ENCODE measurements at regions not wholly inside any gene's neighbourhood (a gene's known extent, or its start where the extent isn't known, plus 50 kb on each side); places are given as distances from the start of the nearest gene placed in this dataset.
"Not testable (repeated sequence)": the region's sequence is repeated elsewhere in the genome, so short reads cannot be mapped to it uniquely, and the experiment has no call there.

DNA sequence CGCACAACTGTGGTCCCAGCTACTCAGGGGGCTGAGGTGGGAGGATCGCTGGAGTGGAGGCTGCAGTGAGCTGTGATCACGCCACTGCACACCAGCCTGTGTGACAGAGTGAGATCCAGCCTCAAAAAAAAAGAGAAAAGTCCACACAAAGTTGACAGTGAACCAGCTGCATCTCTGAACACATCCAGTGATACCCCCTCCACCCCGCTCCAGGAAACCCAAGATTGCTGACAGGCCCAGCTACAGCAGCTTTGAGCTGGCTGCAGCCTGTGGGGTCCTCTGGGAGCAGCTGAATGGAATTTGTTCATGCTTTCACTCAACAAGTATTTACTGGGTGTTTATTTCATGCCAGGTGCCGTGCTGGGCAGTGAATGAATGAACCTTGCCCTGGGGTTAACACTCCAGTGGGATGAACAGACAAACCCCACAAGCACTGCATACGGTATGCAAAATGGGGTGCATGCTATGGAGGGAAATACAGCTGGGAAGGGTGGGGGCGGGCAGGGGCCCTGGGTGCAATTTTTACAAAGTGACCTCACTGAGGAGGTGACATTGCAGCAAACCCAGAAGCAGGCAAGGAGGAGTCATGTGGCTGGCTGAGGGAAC is 170.9 kb downstream of the GOSR1 start:
- TF ChIP-seq, protein P1, sequence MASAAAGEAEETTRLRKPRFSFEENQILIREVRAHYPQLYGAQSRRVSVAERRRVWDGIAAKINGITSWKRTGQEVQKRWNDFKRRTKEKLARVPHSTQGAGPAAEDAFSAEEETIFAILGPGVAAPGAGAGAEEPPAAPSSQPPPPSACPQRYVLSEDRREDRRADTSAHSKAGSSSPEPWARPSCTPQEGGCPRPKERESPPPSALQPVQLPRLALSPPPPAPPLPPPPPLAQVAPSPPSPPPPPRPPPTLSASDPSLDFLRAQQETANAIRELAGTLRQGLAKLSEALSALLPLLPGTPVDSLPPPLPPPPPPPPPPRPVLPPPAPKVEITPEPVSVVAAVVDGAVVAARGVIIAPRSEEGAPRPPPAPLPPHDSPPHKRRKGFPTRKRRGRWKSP (CRISPR knock-in tag; IDR thresholded peaks at IDR 0.05): not testable (repeated sequence)
- not testable (repeated sequence) for TF ChIP-seq NFRKB (IDR thresholded peaks at IDR 0.05); YEATS2 (CRISPR knock-in tag; IDR thresholded peaks at IDR 0.05; ENCODE audit: borderline replicate concordance)
- TF ChIP-seq, protein P2, sequence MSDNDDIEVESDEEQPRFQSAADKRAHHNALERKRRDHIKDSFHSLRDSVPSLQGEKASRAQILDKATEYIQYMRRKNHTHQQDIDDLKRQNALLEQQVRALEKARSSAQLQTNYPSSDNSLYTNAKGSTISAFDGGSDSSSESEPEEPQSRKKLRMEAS (IDR thresholded peaks at IDR 0.05): not testable (repeated sequence)
- TF ChIP-seq, protein P3, sequence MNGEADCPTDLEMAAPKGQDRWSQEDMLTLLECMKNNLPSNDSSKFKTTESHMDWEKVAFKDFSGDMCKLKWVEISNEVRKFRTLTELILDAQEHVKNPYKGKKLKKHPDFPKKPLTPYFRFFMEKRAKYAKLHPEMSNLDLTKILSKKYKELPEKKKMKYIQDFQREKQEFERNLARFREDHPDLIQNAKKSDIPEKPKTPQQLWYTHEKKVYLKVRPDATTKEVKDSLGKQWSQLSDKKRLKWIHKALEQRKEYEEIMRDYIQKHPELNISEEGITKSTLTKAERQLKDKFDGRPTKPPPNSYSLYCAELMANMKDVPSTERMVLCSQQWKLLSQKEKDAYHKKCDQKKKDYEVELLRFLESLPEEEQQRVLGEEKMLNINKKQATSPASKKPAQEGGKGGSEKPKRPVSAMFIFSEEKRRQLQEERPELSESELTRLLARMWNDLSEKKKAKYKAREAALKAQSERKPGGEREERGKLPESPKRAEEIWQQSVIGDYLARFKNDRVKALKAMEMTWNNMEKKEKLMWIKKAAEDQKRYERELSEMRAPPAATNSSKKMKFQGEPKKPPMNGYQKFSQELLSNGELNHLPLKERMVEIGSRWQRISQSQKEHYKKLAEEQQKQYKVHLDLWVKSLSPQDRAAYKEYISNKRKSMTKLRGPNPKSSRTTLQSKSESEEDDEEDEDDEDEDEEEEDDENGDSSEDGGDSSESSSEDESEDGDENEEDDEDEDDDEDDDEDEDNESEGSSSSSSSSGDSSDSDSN (CRISPR knock-in tag; IDR thresholded peaks at IDR 0.05): not testable (repeated sequence)
- TF ChIP-seq, protein P4, sequence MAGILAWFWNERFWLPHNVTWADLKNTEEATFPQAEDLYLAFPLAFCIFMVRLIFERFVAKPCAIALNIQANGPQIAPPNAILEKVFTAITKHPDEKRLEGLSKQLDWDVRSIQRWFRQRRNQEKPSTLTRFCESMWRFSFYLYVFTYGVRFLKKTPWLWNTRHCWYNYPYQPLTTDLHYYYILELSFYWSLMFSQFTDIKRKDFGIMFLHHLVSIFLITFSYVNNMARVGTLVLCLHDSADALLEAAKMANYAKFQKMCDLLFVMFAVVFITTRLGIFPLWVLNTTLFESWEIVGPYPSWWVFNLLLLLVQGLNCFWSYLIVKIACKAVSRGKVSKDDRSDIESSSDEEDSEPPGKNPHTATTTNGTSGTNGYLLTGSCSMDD (CRISPR knock-in tag; IDR thresholded peaks at IDR 0.05): not testable (repeated sequence)
